GM12878 (cell line): ENCODE measurements at regions not wholly inside any gene's neighbourhood (a gene's known extent, or its start where the extent isn't known, plus 50 kb on each side); places are given as distances from the start of the nearest gene placed in this dataset.

Experiments used
- ATAC-seq: fragments of 200-7000 bp; cut with Tn5 transposase; 3 replicates; pipeline ENCODE4 v1.9.1; 2020; ENCODE audit warnings: mild to moderate bottlenecking, moderate library complexity
- BruUV-seq: library from RNA; stranded (reverse); fragments of 400-500 nt; replicated peaks from 2 replicates; lab custom pipeline; 2021; lab: Mats Ljungman, UMichigan
- CTCF ChIA-PET: fragments of 300-600 bp; sonication (Branson Sonifier 250); formaldehyde crosslinking; extraction: SDS; loops from one replicate; lab custom pipeline; 2021; ENCODE audit warnings: inconsistent platforms; lab: Yijun Ruan, JAX
- POLR2A ChIA-PET: fragments of 350-600 bp; formaldehyde crosslinking; extraction: SDS; loops from one replicate; lab custom pipeline; 2021; ENCODE audit warnings: inconsistent platforms; lab: Charles Lee
- RAD21 ChIA-PET: fragments of 300-600 bp; sonication (Branson Sonifier 250); formaldehyde crosslinking; loops from one replicate; lab custom pipeline; 2023; ENCODE audit warnings: antibody characterized with exemption; ENCODE audit not compliant: unreplicated experiment; lab: Charles Lee
- SMC1A ChIA-PET: fragments of 300-600 bp; sonication (Branson Sonifier 250); formaldehyde crosslinking; loops from one replicate; lab custom pipeline; 2023; ENCODE audit not compliant: unreplicated experiment, uncharacterized antibody; lab: Charles Lee
- DNase-seq: peaks from one replicate; pipeline ENCODE4 v3.0.0-alpha.2; 2011; ENCODE audit warnings: low read depth, low spot score
- FAIRE-seq: peaks from 3 replicates; lab custom pipeline; 2011; peaks lifted over from hg19 to GRCh38; lab: Jason Lieb, UNC
- H2AFZ ChIP-seq: 2 replicates; pipeline ENCODE4 v1.6.0; 2011; ENCODE audit warnings: low read depth, low read length, control low read depth; ENCODE audit not compliant: control insufficient read depth
- H3K27ac ChIP-seq: 2 replicates; pipeline ENCODE4 v1.5.1; 2011; ENCODE audit warnings: control low read depth; ENCODE audit not compliant: control insufficient read depth, insufficient read depth
- H3K27me3 ChIP-seq, 2 experiments: replicated peaks in 1 of 2; 2 replicates each; pipeline versions ENCODE4 v1.6.0 to v1.6.1; 2011; ENCODE audit warnings: low read length in 1 of 2; ENCODE audit not compliant: control insufficient read depth in 2 of 2, insufficient read depth in 2 of 2
- H3K36me3 ChIP-seq, 2 experiments: 2 replicates each; pipeline ENCODE4 v1.5.1; 2011; ENCODE audit warnings: low read length in 1 of 2; ENCODE audit not compliant: control insufficient read depth in 2 of 2, insufficient read depth in 2 of 2
- H3K4me1 ChIP-seq: 2 replicates; pipeline ENCODE4 v1.6.1; 2011; ENCODE audit warnings: mild to moderate bottlenecking, low read length, moderate library complexity, mixed read lengths; ENCODE audit not compliant: control insufficient read depth, insufficient read depth
- H3K4me2 ChIP-seq: 2 replicates; pipeline ENCODE4 v1.6.0; 2011; ENCODE audit warnings: control low read depth; ENCODE audit not compliant: control insufficient read depth, insufficient read depth
- H3K4me3 ChIP-seq: fragments of 200-600 bp; sonication (generic); 2 replicates; pipeline ENCODE4 v1.5.1; 2016
- H3K79me2 ChIP-seq: 2 replicates; pipeline ENCODE4 v1.6.0; 2011; ENCODE audit warnings: low read length; ENCODE audit not compliant: control insufficient read depth, insufficient read depth
- H3K9ac ChIP-seq: 2 replicates; pipeline ENCODE4 v1.8.0; 2011; ENCODE audit warnings: low read length, control low read depth, mixed read lengths; ENCODE audit not compliant: control insufficient read depth, insufficient read depth
- H3K9me3 ChIP-seq: replicated peaks from 3 replicates; pipeline ENCODE4 v1.5.1; 2011; ENCODE audit warnings: mild to moderate bottlenecking, low read length; ENCODE audit not compliant: control insufficient read depth, insufficient read depth
- H4K20me1 ChIP-seq: 2 replicates; pipeline ENCODE4 v1.6.0; 2011; ENCODE audit not compliant: control insufficient read depth, insufficient read depth
- BRCA1 ChIP-seq: IDR thresholded peaks from 2 replicates; pipeline ENCODE4 v1.6.1; 2011; ENCODE audit warnings: low read depth, low read length, improper control_type of control experiment
- CBX3 ChIP-seq: fragments of 200-600 bp; sonication (generic); IDR thresholded peaks from 2 replicates; pipeline ENCODE4 v1.6.1; 2016; ENCODE audit warnings: low read depth, borderline replicate concordance
- CREB1 ChIP-seq: IDR thresholded peaks from 2 replicates; pipeline ENCODE4 v1.6.1; 2012; ENCODE audit warnings: low read depth, mild to moderate bottlenecking, inconsistent platforms
- EP300 ChIP-seq, 2 experiments: fragments of 150-350 bp in 1 of 2; IDR thresholded peaks; 2 replicates each; pipeline ENCODE4 v1.6.1; 2011 to 2012; ENCODE audit warnings: low read depth in 2 of 2, low read length in 2 of 2, borderline replicate concordance in 1 of 2, improper control_type of control experiment in 1 of 2, inconsistent platforms in 1 of 2; ENCODE audit not compliant: control insufficient read depth in 1 of 2
- ESRRA ChIP-seq: IDR thresholded peaks from 2 replicates; pipeline ENCODE4 v1.6.1; 2012; ENCODE audit warnings: mild to moderate bottlenecking, low read length, improper control_type of control experiment
- MEF2B ChIP-seq: fragments of 450-650 bp; IDR thresholded peaks from 2 replicates; pipeline ENCODE4 v1.6.1; 2018; ENCODE audit warnings: mild to moderate bottlenecking, moderate library complexity; ENCODE audit not compliant: partially characterized antibody, poor library complexity, severe bottlenecking
- PAX5 ChIP-seq: IDR thresholded peaks from 2 replicates; pipeline ENCODE4 v1.6.1; 2011; ENCODE audit warnings: low read depth, low read length, borderline replicate concordance
- POLR2A ChIP-seq: IDR thresholded peaks from 2 replicates; pipeline ENCODE4 v1.6.1; 2011; ENCODE audit warnings: low read depth, mild to moderate bottlenecking, low read length
- TARDBP ChIP-seq: IDR thresholded peaks from 2 replicates; pipeline ENCODE4 v1.6.1; 2016; ENCODE audit warnings: borderline replicate concordance
- ZNF274 ChIP-seq: IDR thresholded peaks from one replicate; pipeline ENCODE4 v1.8.0; 2011; ENCODE audit not compliant: insufficient read length, insufficient read depth
- ZNF384 ChIP-seq: IDR thresholded peaks from 2 replicates; pipeline ENCODE4 v1.6.1; 2012; ENCODE audit warnings: low read depth, mild to moderate bottlenecking, low read length, improper control_type of control experiment, borderline replicate concordance
- WGBS: methylation state at CpG from one replicate; pipeline ENCODE4 v1.1.6; 2016; ENCODE audit warnings: low lambda C conversion rate; ENCODE audit not compliant: insufficient replicate concordance, insufficient coverage; ENCODE audit errors: missing lambda C conversion rate; 5-methylcytosine and 5-hydroxymethylcytosine counted together
- in situ Hi-C: fragments of 300-500 bp; cut with MboI; formaldehyde crosslinking; loops from 9 replicates; pipeline ENCODE4 v1.14.3; 2018; ENCODE audit warnings: mixed read lengths
- intact Hi-C: fragments of 100-400 bp; cut with micrococcal nuclease; formaldehyde crosslinking; loops from one replicate; pipeline ENCODE4 v1.14.2; 2022; ENCODE audit not compliant: unreplicated experiment
- TF ChIP-seq, protein P1 (sequence below): IDR thresholded peaks from 2 replicates; pipeline ENCODE4 v1.6.1; 2011; ENCODE audit warnings: low read depth, low read length, improper control_type of control experiment, borderline replicate concordance
- TF ChIP-seq, protein P2 (sequence below): IDR thresholded peaks from 2 replicates; pipeline ENCODE4 v1.6.1; 2011; ENCODE audit warnings: borderline replicate concordance, low read depth, mild to moderate bottlenecking, moderate library complexity, mixed read lengths, low read length; ENCODE audit not compliant: insufficient read depth; ENCODE audit errors: extremely low read length
- TF ChIP-seq, protein P3 (sequence below): fragments of 450-650 bp; IDR thresholded peaks from 2 replicates; pipeline ENCODE4 v1.6.1; 2018; ENCODE audit warnings: mild to moderate bottlenecking, low read depth, moderate library complexity; ENCODE audit not compliant: partially characterized antibody
- TF ChIP-seq, protein P4 (sequence below): fragments of 450-650 bp; IDR thresholded peaks from 2 replicates; pipeline ENCODE4 v1.6.1; 2016; ENCODE audit warnings: mild to moderate bottlenecking

DNA sequence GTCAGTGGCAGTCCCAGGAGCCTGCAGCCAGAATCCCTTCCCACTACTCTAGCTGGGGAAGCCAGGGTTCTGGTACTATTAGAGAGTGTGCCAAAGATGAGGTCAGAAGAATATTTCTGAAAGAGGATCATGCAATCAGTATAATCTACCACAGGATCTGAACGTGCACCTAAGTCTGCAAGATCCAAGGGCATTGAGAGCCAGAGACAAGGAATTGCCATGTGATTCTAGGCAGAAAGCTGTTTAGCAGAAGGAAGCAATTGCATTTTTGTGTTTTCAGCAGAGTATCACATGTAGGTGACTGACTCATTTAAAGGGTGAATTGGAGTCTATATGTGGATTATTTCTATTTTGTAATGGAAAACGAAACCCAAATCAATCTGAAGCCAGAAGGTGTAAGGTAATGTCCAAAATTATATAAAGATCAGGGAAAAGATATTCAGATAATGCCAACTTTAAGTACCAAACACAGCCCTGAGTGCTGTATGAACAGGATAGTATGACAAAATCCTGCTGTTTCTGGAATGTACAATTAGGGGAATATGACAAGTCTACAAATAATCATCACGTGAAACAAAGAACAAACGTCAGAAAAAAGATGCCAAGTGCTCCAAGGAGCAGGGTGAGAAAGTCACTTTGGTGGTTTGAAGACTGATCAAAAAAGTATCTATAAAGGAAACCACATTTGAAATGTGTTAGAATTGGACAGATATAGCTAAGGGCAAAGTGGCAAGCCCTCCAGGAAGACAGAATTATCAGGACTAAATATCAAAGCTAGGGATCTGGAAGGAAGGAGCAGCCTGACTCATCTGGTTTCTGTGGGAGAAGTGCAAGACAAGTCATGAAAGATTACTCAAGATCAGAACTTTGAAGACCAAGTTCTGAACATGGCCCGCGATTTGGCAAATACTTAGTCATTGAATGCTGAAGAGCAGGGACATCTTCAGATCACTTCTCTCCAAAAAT, 1036.6 kb downstream of the NTRK3 start:
- Histone ChIP-seq H3K4me1 (no peaks in the 10 kb centered on the region), H3K27ac (no peak overlapping the region), H3K79me2 (no peaks in the 10 kb centered on the region), H2AFZ (no peak overlapping the region), H3K36me3 (no peaks in the 10 kb centered on the region), H3K4me3 (no peak overlapping the region), H3K27me3 (no peaks in the 10 kb centered on the region), H3K9me3 (no peaks in the 10 kb centered on the region), H4K20me1 (no peaks in the 10 kb centered on the region), H3K9ac (no peak overlapping the region), H3K4me2 (no peak overlapping the region)
- DNase-seq (no peak), ATAC-seq (no peak), FAIRE-seq (no peak)
- no TSS peak for BruUV-seq
- in situ Hi-C loops = no loop called here
- SMC1A ChIA-PET = no interaction called here
- WGBS = 12% methylated on average over 6 of the region's 6 CpGs
- CTCF ChIA-PET = no interaction called here
- RAD21 ChIA-PET = no interaction called here
- intact Hi-C loops = no loop called here
- TF ChIP-seq CREB1 (no peak), PAX5 (no peak), MEF2B (no peak), ZNF274 (no peak), ESRRA (no peak), TARDBP (no peak), BRCA1 (no peak), POLR2A (no peak), CBX3 (no peak), EP300 (IDR thresholded peaks at IDR 0.05; ENCODE audit: borderline replicate concordance in 1 of 2, control insufficient read depth in 1 of 2, low read depth in 2 of 2, low read length in 2 of 2) (no peak), ZNF384 (no peak)
- TF ChIP-seq, protein P1, sequence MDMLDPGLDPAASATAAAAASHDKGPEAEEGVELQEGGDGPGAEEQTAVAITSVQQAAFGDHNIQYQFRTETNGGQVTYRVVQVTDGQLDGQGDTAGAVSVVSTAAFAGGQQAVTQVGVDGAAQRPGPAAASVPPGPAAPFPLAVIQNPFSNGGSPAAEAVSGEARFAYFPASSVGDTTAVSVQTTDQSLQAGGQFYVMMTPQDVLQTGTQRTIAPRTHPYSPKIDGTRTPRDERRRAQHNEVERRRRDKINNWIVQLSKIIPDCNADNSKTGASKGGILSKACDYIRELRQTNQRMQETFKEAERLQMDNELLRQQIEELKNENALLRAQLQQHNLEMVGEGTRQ = no peak
- TF ChIP-seq, protein P2, sequence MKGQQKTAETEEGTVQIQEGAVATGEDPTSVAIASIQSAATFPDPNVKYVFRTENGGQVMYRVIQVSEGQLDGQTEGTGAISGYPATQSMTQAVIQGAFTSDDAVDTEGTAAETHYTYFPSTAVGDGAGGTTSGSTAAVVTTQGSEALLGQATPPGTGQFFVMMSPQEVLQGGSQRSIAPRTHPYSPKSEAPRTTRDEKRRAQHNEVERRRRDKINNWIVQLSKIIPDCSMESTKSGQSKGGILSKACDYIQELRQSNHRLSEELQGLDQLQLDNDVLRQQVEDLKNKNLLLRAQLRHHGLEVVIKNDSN = no peak
- TF ChIP-seq, protein P3, sequence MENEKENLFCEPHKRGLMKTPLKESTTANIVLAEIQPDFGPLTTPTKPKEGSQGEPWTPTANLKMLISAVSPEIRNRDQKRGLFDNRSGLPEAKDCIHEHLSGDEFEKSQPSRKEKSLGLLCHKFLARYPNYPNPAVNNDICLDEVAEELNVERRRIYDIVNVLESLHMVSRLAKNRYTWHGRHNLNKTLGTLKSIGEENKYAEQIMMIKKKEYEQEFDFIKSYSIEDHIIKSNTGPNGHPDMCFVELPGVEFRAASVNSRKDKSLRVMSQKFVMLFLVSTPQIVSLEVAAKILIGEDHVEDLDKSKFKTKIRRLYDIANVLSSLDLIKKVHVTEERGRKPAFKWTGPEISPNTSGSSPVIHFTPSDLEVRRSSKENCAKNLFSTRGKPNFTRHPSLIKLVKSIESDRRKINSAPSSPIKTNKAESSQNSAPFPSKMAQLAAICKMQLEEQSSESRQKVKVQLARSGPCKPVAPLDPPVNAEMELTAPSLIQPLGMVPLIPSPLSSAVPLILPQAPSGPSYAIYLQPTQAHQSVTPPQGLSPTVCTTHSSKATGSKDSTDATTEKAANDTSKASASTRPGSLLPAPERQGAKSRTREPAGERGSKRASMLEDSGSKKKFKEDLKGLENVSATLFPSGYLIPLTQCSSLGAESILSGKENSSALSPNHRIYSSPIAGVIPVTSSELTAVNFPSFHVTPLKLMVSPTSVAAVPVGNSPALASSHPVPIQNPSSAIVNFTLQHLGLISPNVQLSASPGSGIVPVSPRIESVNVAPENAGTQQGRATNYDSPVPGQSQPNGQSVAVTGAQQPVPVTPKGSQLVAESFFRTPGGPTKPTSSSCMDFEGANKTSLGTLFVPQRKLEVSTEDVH = no peak
- TF ChIP-seq, protein P4, sequence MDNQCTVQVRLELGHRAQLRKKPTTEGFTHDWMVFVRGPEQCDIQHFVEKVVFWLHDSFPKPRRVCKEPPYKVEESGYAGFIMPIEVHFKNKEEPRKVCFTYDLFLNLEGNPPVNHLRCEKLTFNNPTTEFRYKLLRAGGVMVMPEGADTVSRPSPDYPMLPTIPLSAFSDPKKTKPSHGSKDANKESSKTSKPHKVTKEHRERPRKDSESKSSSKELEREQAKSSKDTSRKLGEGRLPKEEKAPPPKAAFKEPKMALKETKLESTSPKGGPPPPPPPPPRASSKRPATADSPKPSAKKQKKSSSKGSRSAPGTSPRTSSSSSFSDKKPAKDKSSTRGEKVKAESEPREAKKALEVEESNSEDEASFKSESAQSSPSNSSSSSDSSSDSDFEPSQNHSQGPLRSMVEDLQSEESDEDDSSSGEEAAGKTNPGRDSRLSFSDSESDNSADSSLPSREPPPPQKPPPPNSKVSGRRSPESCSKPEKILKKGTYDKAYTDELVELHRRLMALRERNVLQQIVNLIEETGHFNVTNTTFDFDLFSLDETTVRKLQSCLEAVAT = no peak
- POLR2A ChIA-PET = no interaction called here
